ENCODE measurements at regions not wholly inside any gene's neighbourhood (a gene's known extent, or its start where the extent isn't known, plus 50 kb on each side); places are given as distances from the start of the nearest gene placed in this dataset.
"Not testable (repeated sequence)": the region's sequence is repeated elsewhere in the genome, so short reads cannot be mapped to it uniquely, and the experiment has no call there.

DNA sequence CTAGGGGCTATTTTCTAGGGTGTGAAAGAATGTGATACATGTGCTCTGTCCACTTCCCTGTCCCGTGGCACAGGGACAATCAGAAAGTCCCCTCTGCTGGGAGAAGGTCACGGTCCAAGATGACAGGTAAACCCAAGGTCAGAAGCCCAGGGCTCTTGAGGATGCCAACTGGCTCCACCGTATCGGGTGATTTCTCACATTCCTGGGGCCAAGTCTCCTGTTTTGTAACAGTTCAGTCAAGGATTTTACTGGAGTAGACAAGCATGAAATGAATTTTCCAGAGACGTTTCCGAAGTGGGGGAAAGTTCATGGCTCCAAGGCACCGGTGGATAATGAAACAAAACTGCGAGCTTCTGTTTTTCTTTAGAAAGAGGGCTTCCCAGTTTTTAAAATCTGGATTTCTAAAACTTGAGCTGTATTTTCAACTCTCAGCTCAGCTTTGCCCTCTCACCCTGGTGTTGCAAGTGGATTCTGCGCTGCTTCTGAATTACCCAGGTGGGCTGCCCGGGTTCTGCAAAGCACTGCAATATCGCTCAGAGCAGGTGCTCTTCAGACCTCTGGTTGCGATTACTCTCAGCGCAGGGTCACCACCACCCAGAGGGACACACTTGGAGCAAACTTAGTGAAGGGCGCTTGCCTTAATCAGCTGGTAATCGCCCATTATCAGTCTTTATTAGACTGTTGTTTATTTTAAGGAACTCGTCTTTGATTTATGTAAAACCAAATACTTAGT is 64.4 kb upstream of the TMEM170B start:
- TF ChIP-seq, protein P1, sequence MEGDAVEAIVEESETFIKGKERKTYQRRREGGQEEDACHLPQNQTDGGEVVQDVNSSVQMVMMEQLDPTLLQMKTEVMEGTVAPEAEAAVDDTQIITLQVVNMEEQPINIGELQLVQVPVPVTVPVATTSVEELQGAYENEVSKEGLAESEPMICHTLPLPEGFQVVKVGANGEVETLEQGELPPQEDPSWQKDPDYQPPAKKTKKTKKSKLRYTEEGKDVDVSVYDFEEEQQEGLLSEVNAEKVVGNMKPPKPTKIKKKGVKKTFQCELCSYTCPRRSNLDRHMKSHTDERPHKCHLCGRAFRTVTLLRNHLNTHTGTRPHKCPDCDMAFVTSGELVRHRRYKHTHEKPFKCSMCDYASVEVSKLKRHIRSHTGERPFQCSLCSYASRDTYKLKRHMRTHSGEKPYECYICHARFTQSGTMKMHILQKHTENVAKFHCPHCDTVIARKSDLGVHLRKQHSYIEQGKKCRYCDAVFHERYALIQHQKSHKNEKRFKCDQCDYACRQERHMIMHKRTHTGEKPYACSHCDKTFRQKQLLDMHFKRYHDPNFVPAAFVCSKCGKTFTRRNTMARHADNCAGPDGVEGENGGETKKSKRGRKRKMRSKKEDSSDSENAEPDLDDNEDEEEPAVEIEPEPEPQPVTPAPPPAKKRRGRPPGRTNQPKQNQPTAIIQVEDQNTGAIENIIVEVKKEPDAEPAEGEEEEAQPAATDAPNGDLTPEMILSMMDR (IDR thresholded peaks at IDR 0.05): no peak
- H3K27ac ChIP-seq: peak overlapping the region; percentile 1 to 49
- peaks cover 3 to 6% of the 10 kb centered on the region in 2 donors for H3K4me1 ChIP-seq
- peak overlapping the region in 1 of 2 donors; percentile 5 for H3K4me3 ChIP-seq
- H3K36me3 ChIP-seq: no peaks in the 10 kb centered on the region
- H3K9me3 ChIP-seq: no peaks in the 10 kb centered on the region
- intact Hi-C loops (cut with DNase I): no loop called here
- ATAC-seq (peak; percentile 77), DNase-seq (no peak)
- H3K27me3 ChIP-seq: no peaks in the 10 kb centered on the region

- TF ChIP-seq, protein P1 (IDR thresholded peaks at IDR 0.05): no peak
- no peak overlapping the region for H3K4me3 ChIP-seq
- intact Hi-C loops (cut with DNase I): no loop called here
Measured at GRCh38 chr6:11471261-11471660, 66.3 kb upstream of the TMEM170B start.

DNA sequence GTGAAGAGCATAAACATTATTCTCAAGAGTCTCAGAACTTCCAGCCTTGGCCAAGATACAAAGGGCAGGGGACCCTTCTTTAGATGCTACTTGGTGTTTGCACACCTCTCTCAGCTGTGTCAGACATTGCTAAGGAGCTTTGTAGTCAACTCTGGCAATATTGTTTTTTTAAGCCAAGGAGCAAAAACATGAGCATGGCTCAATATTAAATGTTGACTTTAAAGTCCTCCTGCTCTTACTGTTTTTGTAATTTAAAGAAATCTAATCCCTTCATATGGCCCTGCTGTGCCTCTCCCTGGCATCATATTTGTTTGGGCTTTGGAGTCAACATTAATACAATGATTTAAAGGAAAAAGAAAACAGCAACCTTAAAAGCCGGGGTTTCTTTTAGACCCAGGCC is 67.9 kb upstream of the TMEM170B start:
- ATAC-seq (no peak), DNase-seq (no peak)
- TF ChIP-seq, protein P1 (IDR thresholded peaks at IDR 0.05): no peak
- no peaks in the 10 kb centered on the region for H3K9me3 ChIP-seq
- no peaks in the 10 kb centered on the region for H3K27me3 ChIP-seq
- no peaks in the 10 kb centered on the region for H3K36me3 ChIP-seq
- peaks cover 3% of the 10 kb centered on the region in 2 donors for H3K4me1 ChIP-seq
- no peak overlapping the region for H3K27ac ChIP-seq
- intact Hi-C loops (cut with DNase I): no loop called here
- no peak overlapping the region for H3K4me3 ChIP-seq

More at GRCh38 chr6:11471261-11471660, 66.3 kb upstream of the TMEM170B start:
- DNase-seq (no peak), ATAC-seq (no peak)
- peaks cover 3 to 6% of the 10 kb centered on the region in 2 donors for H3K4me1 ChIP-seq
- H3K27ac ChIP-seq: no peak overlapping the region
- H3K36me3 ChIP-seq: no peaks in the 10 kb centered on the region
- no peaks in the 10 kb centered on the region for H3K9me3 ChIP-seq
- no peaks in the 10 kb centered on the region for H3K27me3 ChIP-seq

GRCh38 chr6:11468271-11468670 is 69.3 kb upstream of the TMEM170B start:
- ATAC-seq; H3K4me1 ChIP-seq; DNase-seq; H3K36me3 ChIP-seq; H3K9me3 ChIP-seq; H3K27me3 ChIP-seq; H3K27ac ChIP-seq; intact Hi-C loops (cut with DNase I); H3K4me3 ChIP-seq: not testable (repeated sequence)

GRCh38 chr6:11467364-11467763 is 70.2 kb upstream of the TMEM170B start:
- TF ChIP-seq, protein P1 (IDR thresholded peaks at IDR 0.05): no peak
- ATAC-seq (no peak), DNase-seq (no peak)
- Histone ChIP-seq H3K4me1 (peaks cover 0 to 12% of the 10 kb centered on the region in 2 donors), H3K4me3 (no peak overlapping the region), H3K27ac (no peak overlapping the region), H3K36me3 (no peaks in the 10 kb centered on the region), H3K9me3 (no peaks in the 10 kb centered on the region), H3K27me3 (no peaks in the 10 kb centered on the region)
- intact Hi-C loops (cut with DNase I): no loop called here

GRCh38 chr6:11463398-11463780 is 74.2 kb upstream of the TMEM170B start:
- Histone ChIP-seq H3K36me3 (no peaks in the 10 kb centered on the region), H3K4me1 (peaks cover 0 to 39% of the 10 kb centered on the region in 2 donors), H3K27me3 (no peaks in the 10 kb centered on the region), H3K27ac (peak overlapping the region; percentile 34 to 78), H3K9me3 (no peaks in the 10 kb centered on the region), H3K4me3 (no peak overlapping the region)
- ATAC-seq: no peak
- intact Hi-C loops (cut with DNase I): no loop called here
- DNase-seq: no peak
- TF ChIP-seq, protein P1 (IDR thresholded peaks at IDR 0.05): no peak
